Activated T-helper 2 cell treated with anti-CD3 and anti-CD28 coated beads, Interferon-gamma antibody, Interleukin-2, Interleukin-4, amounts not matched to agents 10 μg/mL and 5 μg/mL and 100 μg/mL, durations not matched to agents 14 hours and 24 hours and 36 hours (primary cell): ENCODE measurements at regions not wholly inside any gene's neighbourhood (a gene's known extent, or its start where the extent isn't known, plus 50 kb on each side); places are given as distances from the start of the nearest gene placed in this dataset.

Source experiments
- DNase-seq: peaks from one replicate; pipeline ENCODE4 v3.0.0; 2021; ENCODE audit warnings: low spot score
- H3K27ac Mint-ChIP-seq: one replicate; pipeline ENCODE4 v1.8.0; 2021; ENCODE audit warnings: mixed read lengths
- H3K27me3 Mint-ChIP-seq: one replicate; pipeline ENCODE4 v1.8.0; 2021; ENCODE audit warnings: low read depth, mixed read lengths
- H3K36me3 Mint-ChIP-seq: one replicate; pipeline ENCODE4 v1.8.0; 2021; ENCODE audit warnings: low read depth, mixed read lengths
- H3K4me1 Mint-ChIP-seq: one replicate; pipeline ENCODE4 v1.8.0; 2021; ENCODE audit warnings: low read depth, mixed read lengths
- H3K4me3 Mint-ChIP-seq: one replicate; pipeline ENCODE4 v1.8.0; 2021; ENCODE audit warnings: low read depth, mild to moderate bottlenecking, moderate library complexity, mixed read lengths
- H3K9me3 Mint-ChIP-seq: one replicate; pipeline ENCODE4 v1.8.0; 2021; ENCODE audit warnings: mixed read lengths
- intact Hi-C: fragments of 100-400 bp; cut with micrococcal nuclease; formaldehyde crosslinking; loops from one replicate; pipeline ENCODE4 v1.15.1; 2023

GRCh38 chr6:45808042-45808645, 207.5 kb downstream of the CLIC5 start:
- Mint-ChIP-seq H3K27ac (no peak overlapping the region), H3K36me3 (peaks cover 5% of the 10 kb centered on the region), H3K27me3 (no peaks in the 10 kb centered on the region), H3K4me3 (no peak overlapping the region), H3K4me1 (peaks cover 14% of the 10 kb centered on the region), H3K9me3 (no peaks in the 10 kb centered on the region)
- no peak for DNase-seq
- intact Hi-C loops: loop anchor here (10.0 kb wide), 1 partner anchor 1163 kb away; no protein-coding TSS in a partner anchor

DNA sequence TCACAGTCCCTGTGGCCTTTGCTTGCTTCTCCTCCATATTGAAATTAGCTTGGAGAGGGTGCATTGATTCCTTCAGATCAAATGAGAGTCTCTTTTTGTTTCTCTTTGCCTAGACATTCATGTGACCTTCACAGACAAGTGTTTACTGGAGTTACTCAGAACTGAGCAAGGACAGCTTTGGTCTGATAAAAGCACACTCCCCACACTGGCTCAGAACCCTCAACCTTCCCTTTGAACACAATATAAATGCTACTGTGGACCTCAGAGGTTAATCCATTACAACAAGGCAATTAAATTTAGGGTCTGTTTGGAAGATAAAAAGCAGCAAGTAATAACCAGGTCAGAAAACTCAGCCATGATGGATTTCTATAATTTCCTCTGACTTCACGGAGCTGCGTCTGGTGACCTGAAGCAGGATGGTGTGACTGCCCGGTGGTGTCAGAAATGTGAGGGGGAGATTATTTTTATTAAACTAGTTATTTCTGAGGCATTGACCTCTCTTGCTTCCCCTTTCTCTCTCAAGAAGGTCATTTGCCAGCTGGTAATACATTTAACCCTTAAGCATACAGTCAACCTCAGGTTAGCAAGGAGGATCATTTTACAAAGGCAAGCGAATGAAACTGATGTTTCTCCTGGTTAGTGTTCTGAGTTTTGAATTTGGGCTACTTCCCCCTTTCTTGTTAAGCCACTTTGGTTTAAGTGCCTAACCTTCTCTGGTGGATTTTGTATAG, 208.2 kb downstream of the CLIC5 start:
- peaks cover 14% of the 10 kb centered on the region for H3K4me1 Mint-ChIP-seq
- H3K4me3 Mint-ChIP-seq: no peak overlapping the region
- DNase-seq: no peak
- H3K27me3 Mint-ChIP-seq: no peaks in the 10 kb centered on the region
- H3K36me3 Mint-ChIP-seq: peaks cover 5% of the 10 kb centered on the region
- no peaks in the 10 kb centered on the region for H3K9me3 Mint-ChIP-seq
- no peak overlapping the region for H3K27ac Mint-ChIP-seq
- intact Hi-C loops: loop anchor here (10.0 kb wide), 1 partner anchor 1163 kb away; no protein-coding TSS in a partner anchor

GRCh38 chr6:45806172-45806571, 209.5 kb downstream of the CLIC5 start:
- Mint-ChIP-seq H3K27me3 (no peaks in the 10 kb centered on the region), H3K4me3 (no peak overlapping the region), H3K27ac (no peak overlapping the region), H3K36me3 (peaks cover 5% of the 10 kb centered on the region), H3K4me1 (peaks cover 27% of the 10 kb centered on the region), H3K9me3 (no peaks in the 10 kb centered on the region)
- intact Hi-C loops: loop anchor here (10.0 kb wide), 1 partner anchor 1161 kb away; no protein-coding TSS in a partner anchor
- DNase-seq: no peak

DNA sequence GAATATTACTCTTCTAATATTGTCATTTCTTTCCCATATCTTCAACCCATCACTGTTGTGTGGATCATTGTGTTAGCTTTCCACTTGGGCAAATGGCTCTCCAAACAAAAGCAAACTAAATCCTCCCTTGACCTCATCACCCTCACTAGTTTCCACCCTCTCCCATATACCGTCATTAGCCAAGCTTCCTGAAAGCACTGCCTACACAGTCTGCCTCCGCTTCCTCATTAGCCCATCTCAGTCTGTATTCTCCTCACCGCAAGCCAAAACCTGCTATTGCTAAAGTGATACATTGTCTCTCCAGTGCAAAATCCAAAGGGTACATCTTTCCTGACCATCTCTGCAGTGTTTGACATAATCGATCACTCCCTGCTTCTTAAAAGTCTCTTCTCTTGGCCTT, 212.6 kb downstream of the CLIC5 start:
- H3K4me3 Mint-ChIP-seq: no peak overlapping the region
- intact Hi-C loops: loop anchor here (2.0 to 10.0 kb wide), 6 partner anchors 196 to 1158 kb away; no protein-coding TSS in a partner anchor
- H3K36me3 Mint-ChIP-seq: peaks cover 22% of the 10 kb centered on the region
- H3K27me3 Mint-ChIP-seq: no peaks in the 10 kb centered on the region
- H3K27ac Mint-ChIP-seq: no peak overlapping the region
- H3K4me1 Mint-ChIP-seq: peaks cover 28% of the 10 kb centered on the region
- DNase-seq: no peak
- H3K9me3 Mint-ChIP-seq: peaks cover 11% of the 10 kb centered on the region

- H3K4me3 Mint-ChIP-seq: no peak overlapping the region
- peak; percentile 55 for DNase-seq
- H3K27ac Mint-ChIP-seq: peak overlapping the region; percentile 88
- no peaks in the 10 kb centered on the region for H3K27me3 Mint-ChIP-seq
- H3K36me3 Mint-ChIP-seq: peaks cover 25% of the 10 kb centered on the region
- intact Hi-C loops: loop anchor here (1.0 to 10.0 kb wide), 16 partner anchors 21 to 1157 kb away; no protein-coding TSS in a partner anchor
- peaks cover 11% of the 10 kb centered on the region for H3K9me3 Mint-ChIP-seq
- peaks cover 36% of the 10 kb centered on the region for H3K4me1 Mint-ChIP-seq
Measured at GRCh38 chr6:45801471-45802289, 214.0 kb downstream of the CLIC5 start.

DNA sequence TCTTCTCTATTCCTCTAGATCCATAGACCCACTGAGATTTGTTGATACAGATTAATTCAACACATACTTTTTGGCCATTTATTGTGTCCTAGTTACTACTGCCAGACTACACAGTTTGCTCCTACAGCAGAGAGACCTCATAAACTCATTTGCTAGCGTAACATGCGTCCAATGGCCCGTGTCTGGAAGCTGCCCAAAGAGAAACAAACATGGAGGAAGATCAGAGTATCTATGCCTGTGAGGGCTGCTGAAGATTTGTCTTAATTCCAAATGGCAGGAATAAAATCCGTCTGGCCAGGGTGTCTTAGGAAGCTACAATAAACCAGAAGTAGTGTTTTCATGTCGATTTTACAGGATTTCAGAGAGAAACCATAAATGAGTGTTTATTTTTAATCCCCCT, 214.7 kb downstream of the CLIC5 start:
- Mint-ChIP-seq H3K27me3 (no peaks in the 10 kb centered on the region), H3K9me3 (peaks cover 11% of the 10 kb centered on the region), H3K27ac (peak overlapping the region; percentile 88), H3K36me3 (peaks cover 25% of the 10 kb centered on the region), H3K4me1 (peaks cover 37% of the 10 kb centered on the region), H3K4me3 (no peak overlapping the region)
- intact Hi-C loops: loop anchor here (1.0 to 10.0 kb wide), 9 partner anchors 87 to 1156 kb away; no protein-coding TSS in a partner anchor
- DNase-seq: no peak

DNA sequence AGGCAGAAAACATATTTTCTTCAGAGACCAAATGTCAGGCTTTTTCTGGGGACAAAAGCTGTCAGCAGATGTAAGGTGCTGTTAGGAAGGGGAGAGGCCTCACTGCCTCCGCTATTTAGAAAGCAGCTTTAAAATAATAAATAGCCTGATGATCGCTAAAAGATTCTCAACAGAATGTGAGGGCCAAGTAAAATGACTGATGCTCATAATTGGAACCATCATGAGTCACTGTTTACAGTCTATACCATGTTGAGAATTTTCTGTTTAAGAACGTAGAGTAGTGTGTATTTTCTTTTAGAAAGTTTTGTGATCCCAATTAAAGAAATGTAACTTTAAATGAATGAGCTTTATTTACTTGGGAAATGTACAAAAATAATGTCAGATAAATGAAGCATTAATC, 220.0 kb downstream of the CLIC5 start:
- intact Hi-C loops: no loop called here
- Mint-ChIP-seq H3K36me3 (peaks cover 28% of the 10 kb centered on the region), H3K27me3 (no peaks in the 10 kb centered on the region), H3K4me1 (peaks cover 36% of the 10 kb centered on the region), H3K9me3 (peaks cover 15% of the 10 kb centered on the region), H3K27ac (no peak overlapping the region), H3K4me3 (no peak overlapping the region)
- no peak for DNase-seq

DNA sequence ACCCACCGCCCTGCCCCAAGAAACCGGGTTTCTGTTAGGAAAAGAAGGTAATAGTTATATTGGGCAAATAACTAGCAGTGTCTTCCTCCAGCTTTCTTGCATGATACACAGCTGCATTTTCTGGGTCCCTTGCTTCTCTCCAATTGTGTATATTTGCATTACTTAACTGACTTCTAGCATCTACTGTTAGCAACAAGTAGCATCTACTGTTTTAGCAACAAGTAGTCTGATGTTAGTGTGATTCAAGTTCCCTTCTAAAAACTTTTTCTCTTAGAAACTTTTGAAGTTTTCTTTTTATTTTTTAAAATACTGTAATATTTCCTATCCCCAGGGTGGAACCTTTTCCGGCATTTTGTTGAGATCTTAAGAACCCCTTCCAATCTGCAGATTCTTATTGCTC, 221.2 kb downstream of the CLIC5 start:
- Mint-ChIP-seq H3K27ac (no peak overlapping the region), H3K36me3 (peaks cover 21% of the 10 kb centered on the region), H3K27me3 (no peaks in the 10 kb centered on the region), H3K4me3 (no peak overlapping the region), H3K9me3 (peaks cover 12% of the 10 kb centered on the region), H3K4me1 (peaks cover 30% of the 10 kb centered on the region)
- DNase-seq: no peak
- intact Hi-C loops: no loop called here

DNA sequence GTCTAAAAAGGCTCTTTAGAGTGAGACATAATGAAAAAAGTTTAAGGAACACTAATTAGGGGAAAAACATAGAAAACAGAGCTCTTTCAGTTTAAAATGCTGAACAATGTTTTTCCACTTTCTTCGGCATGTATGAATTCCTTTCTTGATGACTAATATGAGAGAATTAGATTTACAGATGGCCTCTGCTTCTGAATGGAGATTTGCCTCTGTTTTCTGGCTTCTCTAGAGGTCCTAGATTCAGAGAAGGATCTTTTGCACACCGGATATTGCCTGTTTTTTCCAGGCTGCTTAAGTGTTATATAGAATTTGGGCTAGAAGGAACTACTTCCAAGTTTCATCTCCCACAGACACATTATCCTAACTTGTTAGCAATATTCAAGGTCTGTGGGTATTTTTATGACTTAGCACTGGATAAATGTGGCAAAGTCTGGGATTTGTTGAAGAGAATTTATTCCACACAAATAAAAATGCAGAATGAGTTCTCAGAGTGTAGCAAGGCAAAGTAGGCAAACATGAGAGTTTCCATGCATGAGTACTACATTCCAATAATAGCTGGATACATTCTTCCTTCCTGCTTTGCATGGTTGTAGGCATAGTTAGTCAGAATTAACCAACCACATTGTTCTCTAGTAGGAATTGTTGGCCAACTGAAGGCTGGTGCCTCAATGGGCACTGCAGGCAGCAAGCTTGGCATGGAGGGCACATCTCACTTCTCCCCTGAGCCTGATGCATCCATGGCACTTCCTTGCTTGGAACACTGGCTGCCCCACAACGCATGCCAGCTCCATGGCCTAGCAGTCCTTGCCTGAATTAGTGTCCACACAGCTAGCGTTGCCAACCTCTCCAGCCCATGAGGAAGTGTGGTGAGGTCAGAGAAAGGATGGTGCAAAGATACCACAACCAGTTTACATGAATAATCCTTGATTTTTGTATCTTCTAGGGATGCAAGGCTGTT, 224.2 kb downstream of the CLIC5 start:
- intact Hi-C loops: no loop called here
- Mint-ChIP-seq H3K27ac (peak overlapping the region; percentile 34), H3K4me3 (no peak overlapping the region)

GRCh38 chr6:45789238-45789637, 226.4 kb downstream of the CLIC5 start:
- H3K9me3 Mint-ChIP-seq: peaks cover 4% of the 10 kb centered on the region
- no peak overlapping the region for H3K27ac Mint-ChIP-seq
- H3K4me1 Mint-ChIP-seq: peaks cover 15% of the 10 kb centered on the region
- H3K4me3 Mint-ChIP-seq: no peak overlapping the region
- H3K27me3 Mint-ChIP-seq: no peaks in the 10 kb centered on the region
- no peak for DNase-seq
- peaks cover 6% of the 10 kb centered on the region for H3K36me3 Mint-ChIP-seq
- intact Hi-C loops: no loop called here

More for the DNA sequence above, 224.2 kb downstream of the CLIC5 start:
- Mint-ChIP-seq H3K9me3 (peaks cover 8% of the 10 kb centered on the region), H3K36me3 (peaks cover 9% of the 10 kb centered on the region), H3K27me3 (no peaks in the 10 kb centered on the region), H3K4me1 (peaks cover 21% of the 10 kb centered on the region)
- DNase-seq: no peak

DNA sequence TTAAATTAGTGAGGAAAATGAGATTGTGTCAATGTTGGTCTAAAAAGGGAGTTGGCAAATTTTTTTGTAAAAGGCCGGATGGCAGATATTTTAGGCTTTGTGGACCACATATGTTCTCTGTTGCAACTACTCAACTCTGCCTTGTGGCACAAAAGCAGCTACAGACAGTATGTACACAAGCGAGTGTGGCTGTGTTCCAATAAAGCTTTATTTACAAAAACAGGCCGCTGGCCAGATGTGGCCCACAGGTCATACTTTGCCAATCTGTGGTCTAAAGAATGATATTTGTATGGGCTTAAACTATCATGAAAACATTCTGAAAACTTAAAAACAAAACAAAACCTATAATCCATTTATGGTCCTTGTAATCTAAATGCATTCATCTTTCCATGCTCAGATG, 228.3 kb downstream of the CLIC5 start:
- peaks cover 4% of the 10 kb centered on the region for H3K36me3 Mint-ChIP-seq
- intact Hi-C loops: no loop called here
- peaks cover 4% of the 10 kb centered on the region for H3K9me3 Mint-ChIP-seq
- H3K4me1 Mint-ChIP-seq: peaks cover 12% of the 10 kb centered on the region
- no peak overlapping the region for H3K4me3 Mint-ChIP-seq
- no peak overlapping the region for H3K27ac Mint-ChIP-seq
- H3K27me3 Mint-ChIP-seq: no peaks in the 10 kb centered on the region
- no peak for DNase-seq

GRCh38 chr6:45786355-45786781, 229.3 kb downstream of the CLIC5 start:
- no peak for DNase-seq
- Mint-ChIP-seq H3K27ac (no peak overlapping the region), H3K4me1 (peaks cover 7% of the 10 kb centered on the region), H3K4me3 (no peak overlapping the region), H3K9me3 (peaks cover 4% of the 10 kb centered on the region), H3K27me3 (no peaks in the 10 kb centered on the region), H3K36me3 (no peaks in the 10 kb centered on the region)
- intact Hi-C loops: no loop called here
